ENCODE measurements at regions not wholly inside any gene's neighbourhood (a gene's known extent, or its start where the extent isn't known, plus 50 kb on each side); places are given as distances from the start of the nearest gene placed in this dataset.

GRCh38 chr4:108261026-108261425 lies 92.3 kb upstream of the LEF1 start:
- Histone ChIP-seq H3K4me3 (no peak overlapping the region), H3K4me1 (no peaks in the 10 kb centered on the region), H3K36me3 (no peaks in the 10 kb centered on the region), H3K27me3 (no peaks in the 10 kb centered on the region), H3K9me3 (no peaks in the 10 kb centered on the region), H3K27ac (no peak overlapping the region)
- no peak for TF ChIP-seq POLR2AphosphoS5 (IDR thresholded peaks at IDR 0.05)
- no peak for TF ChIP-seq EP300 (IDR thresholded peaks at IDR 0.05)
- no peak for TF ChIP-seq POLR2A (IDR thresholded peaks at IDR 0.05)
- TF ChIP-seq CTCF (IDR thresholded peaks at IDR 0.05) = no peak
- WGBS, 2 donors = 70 to 73% methylated on average over 1 of the region's 1 CpG
- ATAC-seq (ENCODE audit: low FRiP score in 2 of 2) (no peak), DNase-seq (no peak)

DNA sequence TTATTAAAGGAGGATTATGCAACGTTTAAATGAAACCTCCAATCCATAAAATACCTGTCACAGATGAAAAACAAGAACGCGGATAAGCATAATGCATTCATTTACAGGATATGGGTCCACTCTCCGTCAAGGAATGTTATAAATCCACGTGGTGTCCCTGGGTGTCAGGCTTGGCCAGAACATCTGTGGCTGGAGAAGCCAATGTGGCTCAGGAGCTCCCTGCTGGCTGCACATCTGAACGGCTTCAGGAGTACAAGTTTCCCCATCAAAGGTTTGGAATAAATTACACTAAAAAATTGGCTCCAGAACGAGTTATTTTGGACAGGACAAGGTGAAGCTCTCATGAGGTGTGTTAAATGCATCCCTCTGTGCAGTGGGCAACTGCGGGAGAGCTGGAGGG lies 87.8 kb upstream of the LEF1 start:
- no peak overlapping the region for H3K4me3 ChIP-seq
- TF ChIP-seq CTCF (IDR thresholded peaks at IDR 0.05) = no peak
- H3K4me1 ChIP-seq = no peaks in the 10 kb centered on the region
- WGBS, 2 donors = 78 to 79% methylated on average over 8 of the region's 8 CpGs
- no peak for ATAC-seq (ENCODE audit: low FRiP score in 2 of 2)
- H3K27ac ChIP-seq = no peak overlapping the region
- no peaks in the 10 kb centered on the region for H3K36me3 ChIP-seq
- no peaks in the 10 kb centered on the region for H3K9me3 ChIP-seq
- no peaks in the 10 kb centered on the region for H3K27me3 ChIP-seq
- DNase-seq = no peak

DNA sequence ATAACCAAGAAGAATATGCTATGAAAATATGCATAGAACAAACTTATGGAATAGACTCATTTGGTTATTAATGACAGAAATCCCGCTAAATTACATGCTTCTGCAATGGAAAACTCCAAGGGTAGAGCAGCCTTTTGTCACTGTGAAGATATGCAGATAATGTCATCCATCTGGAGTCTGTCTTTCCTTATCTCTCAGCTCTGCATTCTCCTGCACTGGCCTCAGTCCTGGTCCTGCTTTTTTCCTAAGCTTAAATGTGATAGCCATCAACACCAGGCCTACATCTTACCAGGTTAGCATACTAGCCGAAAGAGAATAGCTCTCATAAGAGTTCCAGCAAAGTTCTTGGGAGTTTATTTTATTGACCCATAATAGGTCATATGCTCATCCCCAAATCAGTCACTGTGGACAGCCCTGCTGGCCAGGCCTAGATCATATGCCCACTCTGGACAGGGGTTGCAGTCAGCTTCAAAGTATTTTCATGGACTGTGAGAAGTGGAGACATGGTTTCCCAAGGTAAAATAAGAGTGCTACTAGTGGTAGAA lies 86.5 kb upstream of the LEF1 start:
- Histone ChIP-seq H3K27ac (no peak overlapping the region), H3K4me3 (no peak overlapping the region), H3K27me3 (no peaks in the 10 kb centered on the region), H3K4me1 (no peaks in the 10 kb centered on the region), H3K36me3 (no peaks in the 10 kb centered on the region), H3K9me3 (no peaks in the 10 kb centered on the region)
- WGBS, 2 donors = 78 to 83% methylated on average over 2 of the region's 2 CpGs
- ATAC-seq (ENCODE audit: low FRiP score in 2 of 2) (no peak), DNase-seq (no peak)
- TF ChIP-seq CTCF (IDR thresholded peaks at IDR 0.05) (no peak), POLR2AphosphoS5 (IDR thresholded peaks at IDR 0.05) (no peak), POLR2A (IDR thresholded peaks at IDR 0.05) (no peak), EP300 (IDR thresholded peaks at IDR 0.05) (no peak)

DNA sequence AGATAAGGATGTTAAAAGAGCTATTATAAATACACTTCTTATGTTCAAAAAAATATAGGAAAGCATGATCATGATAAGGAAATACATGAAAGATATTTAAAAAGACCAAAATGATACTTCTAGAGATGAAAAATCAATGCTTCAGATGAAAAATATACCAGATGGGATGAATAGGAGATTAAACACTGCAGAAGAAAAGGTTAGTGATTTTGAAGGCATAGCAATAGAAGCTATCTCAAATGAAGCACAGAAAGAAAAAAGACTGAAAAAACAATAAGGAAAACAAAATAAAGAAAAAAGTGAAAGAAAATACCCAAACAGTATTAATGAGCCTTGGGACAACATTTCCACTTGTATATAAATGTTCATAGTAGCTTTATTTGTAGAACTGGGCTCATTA lies 80.7 kb upstream of the LEF1 start:
- H3K36me3 ChIP-seq = no peaks in the 10 kb centered on the region
- H3K9me3 ChIP-seq = no peaks in the 10 kb centered on the region
- H3K4me3 ChIP-seq = no peak overlapping the region
- DNase-seq = no peak
- H3K4me1 ChIP-seq = no peaks in the 10 kb centered on the region
- no peaks in the 10 kb centered on the region for H3K27me3 ChIP-seq
- no peak for ATAC-seq (ENCODE audit: low FRiP score in 2 of 2)
- no peak overlapping the region for H3K27ac ChIP-seq
- TF ChIP-seq POLR2A (IDR thresholded peaks at IDR 0.05) (no peak), POLR2AphosphoS5 (IDR thresholded peaks at IDR 0.05) (no peak), CTCF (IDR thresholded peaks at IDR 0.05) (no peak), EP300 (IDR thresholded peaks at IDR 0.05) (no peak)

DNA sequence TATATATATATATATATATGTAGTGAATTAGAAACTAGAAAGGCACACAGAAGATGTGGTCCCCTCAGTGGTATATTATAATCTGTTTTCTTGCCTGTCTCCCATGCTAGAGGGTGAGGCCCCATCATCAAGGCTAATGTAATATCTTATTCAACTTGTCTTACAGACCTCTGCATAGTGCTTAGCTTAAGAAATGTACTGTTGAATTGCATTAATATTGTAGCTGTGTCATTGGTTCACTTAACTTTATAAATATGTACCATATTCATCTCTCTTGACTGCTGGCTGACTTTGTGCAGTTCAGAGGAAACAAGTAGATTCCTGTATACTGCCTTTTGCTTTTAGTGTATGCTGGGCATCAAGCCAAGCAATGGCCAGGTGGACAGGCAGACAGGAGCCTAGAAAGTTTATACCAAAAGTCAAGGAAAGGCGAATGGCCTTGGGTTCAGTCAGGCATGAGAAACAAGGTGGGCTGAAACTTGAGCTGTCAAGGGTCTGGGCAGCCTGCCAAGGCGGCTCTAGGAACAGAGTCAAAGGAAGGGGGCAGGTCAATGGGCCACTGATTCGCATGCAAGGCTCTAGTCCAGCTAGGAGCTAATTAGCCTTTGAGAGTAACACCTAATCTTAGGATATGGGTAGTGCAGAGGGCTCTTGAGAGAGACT lies 78.8 kb upstream of the LEF1 start:
- Histone ChIP-seq H3K27ac (no peak overlapping the region), H3K4me3 (no peak overlapping the region), H3K4me1 (no peaks in the 10 kb centered on the region), H3K9me3 (no peaks in the 10 kb centered on the region), H3K36me3 (no peaks in the 10 kb centered on the region), H3K27me3 (no peaks in the 10 kb centered on the region)
- ATAC-seq (ENCODE audit: low FRiP score in 2 of 2) (no peak), DNase-seq (no peak)
- TF ChIP-seq POLR2AphosphoS5 (IDR thresholded peaks at IDR 0.05) = no peak
- TF ChIP-seq CTCF (IDR thresholded peaks at IDR 0.05) = no peak
- TF ChIP-seq POLR2A (IDR thresholded peaks at IDR 0.05) = no peak
- TF ChIP-seq EP300 (IDR thresholded peaks at IDR 0.05) = no peak
- WGBS, 2 donors = 32 to 35% methylated on average over 3 of the region's 3 CpGs
